ENCODE measurements at regions not wholly inside any gene's neighbourhood (a gene's known extent, or its start where the extent isn't known, plus 50 kb on each side); places are given as distances from the start of the nearest gene placed in this dataset.

GRCh38 chr15:45763170-45763869, 128.5 kb downstream of the SQOR start:
- no peaks in the 10 kb centered on the region for H3K79me2 ChIP-seq (ENCODE audit: control insufficient read depth in 1 of 2, insufficient read depth in 2 of 2, low read length in 2 of 2)
- no peaks in the 10 kb centered on the region for H3K36me3 ChIP-seq (ENCODE audit: control insufficient read depth in 2 of 4, insufficient read depth in 4 of 4, low read length in 3 of 4)
- 95% methylated on average over 6 of the region's 6 CpGs; no CpG with 5 or more reads in 1 of the 2 experiments for WGBS, 2 experiments (ENCODE audit: extremely low coverage in 1 of 2, insufficient coverage in 1 of 2, insufficient read length in 1 of 2, insufficient replicate concordance in 2 of 2, low coverage in 1 of 2, low lambda C conversion rate in 2 of 2, missing lambda C conversion rate in 1 of 2)
- no peaks in the 10 kb centered on the region for H4K20me1 ChIP-seq (replicated peaks in 1 of 2; ENCODE audit: control insufficient read depth in 1 of 2, insufficient read depth in 2 of 2, low read length in 2 of 2)
- no peak overlapping the region for H3K4ac ChIP-seq (replicated peaks; ENCODE audit: insufficient read length, low read depth, low read length)
- no peak overlapping the region for H3K18ac ChIP-seq (ENCODE audit: extremely low read depth, low read length)
- CTCF ChIA-PET (ENCODE audit: partially characterized antibody) = interaction anchor here (0.6 to 1.6 kb wide), 5 partner anchors 13 to 125 kb away, joined by 3 to 5 read pairs (median 4); no protein-coding TSS in a partner anchor
- no peak for FAIRE-seq
- H4K8ac ChIP-seq (ENCODE audit: extremely low read depth, insufficient read depth, low read length) = no peak overlapping the region
- no peak overlapping the region for H4K5ac ChIP-seq (ENCODE audit: insufficient read length, low read depth, low read length)
- no peak overlapping the region for H3K56ac ChIP-seq (replicated peaks; ENCODE audit: insufficient read length, low read depth, low read length)
- no peak overlapping the region for H3K4me3 ChIP-seq (ENCODE audit: extremely low read depth in 1 of 4, insufficient read depth in 2 of 4, low read depth in 3 of 4, low read length in 4 of 4)
- H4K91ac ChIP-seq (replicated peaks; ENCODE audit: insufficient read length, low read length) = no peak overlapping the region
- no peak overlapping the region for H2AFZ ChIP-seq (ENCODE audit: low read length)
- H3K23ac ChIP-seq (ENCODE audit: insufficient read length) = no peak overlapping the region
- H2BK120ac ChIP-seq (replicated peaks; ENCODE audit: low read depth, low read length) = no peak overlapping the region
- POLR2A ChIA-PET (ENCODE audit: partially characterized antibody) = no interaction called here
- H3K14ac ChIP-seq (ENCODE audit: insufficient read length) = no peak overlapping the region
- no peak overlapping the region for H3K4me2 ChIP-seq (ENCODE audit: insufficient read depth in 1 of 2, low read depth in 2 of 2, low read length in 2 of 2)
- H2BK20ac ChIP-seq (ENCODE audit: low read length) = no peak overlapping the region
- H2AK5ac ChIP-seq (ENCODE audit: low read depth, low read length) = no peak overlapping the region
- H3K27me3 ChIP-seq (replicated peaks in 1 of 4; ENCODE audit: control insufficient read depth in 3 of 4, extremely low read depth in 1 of 4, insufficient read depth in 3 of 4, low read length in 3 of 4) = no peaks in the 10 kb centered on the region
- H2BK12ac ChIP-seq (ENCODE audit: low read depth, low read length) = no peak overlapping the region
- 0 out of 7 replicates have a peak, but pooled peaks cover 0 to 6% (median 1%) of the 10 kb centered on the region in 4 experiments for H3K4me1 ChIP-seq (replicated peaks in 1 of 4; ENCODE audit: control insufficient read depth in 3 of 4, insufficient read depth in 4 of 4, low read length in 3 of 4)
- H2BK5ac ChIP-seq (ENCODE audit: low read depth, low read length) = no peak overlapping the region
- no peak overlapping the region for H2BK15ac ChIP-seq (ENCODE audit: low read length)
- H3K79me1 ChIP-seq (ENCODE audit: low read depth, low read length) = no peaks in the 10 kb centered on the region
- no peak for DNase-seq (ENCODE audit: low read depth in 1 of 2, low spot score in 2 of 2)
- no peak overlapping the region for H3K27ac ChIP-seq (ENCODE audit: low read depth, low read length)
- H3K23me2 ChIP-seq (ENCODE audit: low read depth, low read length) = no peaks in the 10 kb centered on the region
- H3K9me3 ChIP-seq (ENCODE audit: insufficient read depth in 2 of 2, low read depth in 1 of 2, low read length in 1 of 2) = no peaks in the 10 kb centered on the region; a peak in 1 of 4 replicates
- H3K9ac ChIP-seq (replicated peaks in 1 of 4; ENCODE audit: extremely low read depth in 1 of 4, low read depth in 3 of 4, low read length in 3 of 4) = no peak overlapping the region
- TF ChIP-seq CBX8 (IDR thresholded peaks at IDR 0.05; ENCODE audit: borderline replicate concordance, low read depth, low read length) = no peak
- TF ChIP-seq TAF7 (optimal IDR thresholded peaks at IDR 0.05; ENCODE audit: borderline replicate concordance, low read depth, low read length) = no peak
- no peak for TF ChIP-seq RBBP5 (IDR thresholded peaks at IDR 0.05; ENCODE audit: borderline replicate concordance, low read depth, low read length)
- no peak for TF ChIP-seq NANOG (IDR thresholded peaks at IDR 0.05; ENCODE audit: insufficient read depth, low read depth, low read length, poor library complexity, severe bottlenecking)
- no peak for TF ChIP-seq BRCA1 (IDR thresholded peaks at IDR 0.05; ENCODE audit: low read depth, low read length)
- TF ChIP-seq POLR2AphosphoS5 (IDR thresholded peaks at IDR 0.05; ENCODE audit: low read depth, low read length) = no peak
- no peak for TF ChIP-seq POU5F1 (IDR thresholded peaks at IDR 0.05; ENCODE audit: low read depth, low read length)
- TF ChIP-seq ATF3 (IDR thresholded peaks at IDR 0.05; ENCODE audit: insufficient read depth, low read depth, low read length) = no peak
- no peak for TF ChIP-seq ASH2L (IDR thresholded peaks at IDR 0.05; ENCODE audit: low read length)
- no peak for TF ChIP-seq TBP (IDR thresholded peaks at IDR 0.05; ENCODE audit: low read depth, low read length)

Measured in H1 (cell line).